ENCODE measurements at regions not wholly inside any gene's neighbourhood (a gene's known extent, or its start where the extent isn't known, plus 50 kb on each side); places are given as distances from the start of the nearest gene placed in this dataset.

- TF ChIP-seq CTCF (IDR thresholded peaks at IDR 0.05) (no peak), POLR2AphosphoS5 (IDR thresholded peaks at IDR 0.05) (no peak), POLR2A (IDR thresholded peaks at IDR 0.05) (no peak), EP300 (IDR thresholded peaks at IDR 0.05) (no peak)
- 70% methylated on average over 6 of the region's 6 CpGs for WGBS
- DNase-seq (ENCODE audit: low spot score in 2 of 2): no peak
- Histone ChIP-seq H3K27me3 (no peaks in the 10 kb centered on the region), H3K4me3 (no peak overlapping the region), H3K27ac (no peak overlapping the region), H3K9me3 (no peaks in the 10 kb centered on the region), H3K4me1 (no peaks in the 10 kb centered on the region), H3K36me3 (no peaks in the 10 kb centered on the region)
These were observed 131.0 kb upstream of the ZEB2 start for GRCh38 chr2:144650907-144651306.

DNA sequence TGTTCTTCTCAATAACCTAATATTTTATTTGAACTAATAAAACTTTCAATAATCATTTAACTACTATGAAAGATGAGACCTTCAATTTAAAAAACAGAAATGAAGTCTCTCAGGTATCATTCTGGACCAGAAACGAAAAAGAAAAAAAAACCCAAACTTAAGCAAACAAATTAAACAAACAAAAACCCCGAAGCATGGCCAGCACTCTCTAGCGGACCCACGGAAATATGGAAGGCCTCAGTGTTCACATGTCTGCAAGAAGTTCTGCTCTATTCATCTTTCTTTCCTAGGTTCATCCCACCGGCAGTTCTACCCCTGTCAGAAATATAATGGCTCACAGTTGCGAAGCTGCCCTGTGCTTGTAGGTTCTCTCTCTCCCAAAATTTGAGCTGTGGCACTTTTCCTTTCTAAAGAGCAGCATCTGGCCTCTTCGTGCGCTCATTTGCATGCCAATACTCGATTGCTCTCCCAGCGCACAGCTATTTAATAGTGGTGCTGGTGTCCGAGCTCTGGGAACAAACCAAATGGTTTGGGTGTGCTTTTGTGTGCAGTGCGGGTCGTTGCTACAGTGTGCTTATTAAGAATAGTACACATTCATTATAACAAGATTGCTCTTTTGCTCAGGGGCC, 129.0 kb upstream of the ZEB2 start:
- no peaks in the 10 kb centered on the region for H3K4me1 ChIP-seq
- 87% methylated on average over 13 of the region's 13 CpGs for WGBS
- TF ChIP-seq POLR2AphosphoS5 (IDR thresholded peaks at IDR 0.05) (no peak), POLR2A (IDR thresholded peaks at IDR 0.05) (no peak), EP300 (IDR thresholded peaks at IDR 0.05) (no peak), CTCF (IDR thresholded peaks at IDR 0.05) (no peak)
- no peaks in the 10 kb centered on the region for H3K27me3 ChIP-seq
- H3K9me3 ChIP-seq: no peaks in the 10 kb centered on the region
- no peak for DNase-seq (ENCODE audit: low spot score in 2 of 2)
- H3K36me3 ChIP-seq: no peaks in the 10 kb centered on the region
- H3K4me3 ChIP-seq: no peak overlapping the region
- no peak overlapping the region for H3K27ac ChIP-seq

- no peaks in the 10 kb centered on the region for H3K36me3 ChIP-seq
- DNase-seq (ENCODE audit: low spot score in 2 of 2): no peak
- no peaks in the 10 kb centered on the region for H3K4me1 ChIP-seq
- no peaks in the 10 kb centered on the region for H3K9me3 ChIP-seq
- TF ChIP-seq CTCF (IDR thresholded peaks at IDR 0.05) (no peak), POLR2AphosphoS5 (IDR thresholded peaks at IDR 0.05) (no peak), POLR2A (IDR thresholded peaks at IDR 0.05) (no peak), EP300 (IDR thresholded peaks at IDR 0.05) (no peak)
- H3K27ac ChIP-seq: no peak overlapping the region
- no peaks in the 10 kb centered on the region for H3K27me3 ChIP-seq
- H3K4me3 ChIP-seq: no peak overlapping the region
- WGBS: 70% methylated on average over 3 of the region's 3 CpGs
These were observed 125.3 kb upstream of the ZEB2 start for GRCh38 chr2:144645083-144645778.

GRCh38 chr2:144644549-144644948, 124.6 kb upstream of the ZEB2 start:
- WGBS: 94% methylated on average over 3 of the region's 3 CpGs
- Histone ChIP-seq H3K27ac (no peak overlapping the region), H3K9me3 (no peaks in the 10 kb centered on the region), H3K36me3 (no peaks in the 10 kb centered on the region), H3K27me3 (no peaks in the 10 kb centered on the region), H3K4me3 (no peak overlapping the region), H3K4me1 (no peaks in the 10 kb centered on the region)
- TF ChIP-seq EP300 (IDR thresholded peaks at IDR 0.05): no peak
- DNase-seq (ENCODE audit: low spot score in 2 of 2): no peak

- no peaks in the 10 kb centered on the region for H3K27me3 ChIP-seq
- H3K4me3 ChIP-seq: no peak overlapping the region
- no peak for DNase-seq (ENCODE audit: low spot score in 2 of 2)
- TF ChIP-seq POLR2A (IDR thresholded peaks at IDR 0.05): no peak
- no peak for TF ChIP-seq EP300 (IDR thresholded peaks at IDR 0.05)
- TF ChIP-seq POLR2AphosphoS5 (IDR thresholded peaks at IDR 0.05): no peak
- no peak for TF ChIP-seq CTCF (IDR thresholded peaks at IDR 0.05)
- no peaks in the 10 kb centered on the region for H3K4me1 ChIP-seq
- H3K27ac ChIP-seq: no peak overlapping the region
- H3K36me3 ChIP-seq: no peaks in the 10 kb centered on the region
- 93% methylated on average over 6 of the region's 6 CpGs for WGBS
- no peaks in the 10 kb centered on the region for H3K9me3 ChIP-seq
These were observed 123.8 kb upstream of the ZEB2 start for GRCh38 chr2:144643537-144644336.

All from suprapubic skin (tissue), 4 donors.